IMR-90 (cell line): ENCODE measurements at regions not wholly inside any gene's neighbourhood (a gene's known extent, or its start where the extent isn't known, plus 50 kb on each side); places are given as distances from the start of the nearest gene placed in this dataset.

Experiments used
- BHLHE40 ChIP-seq: fragments of 150-350 bp; IDR thresholded peaks from 2 replicates; pipeline ENCODE4 v1.6.1; 2016; ENCODE audit warnings: mild to moderate bottlenecking, low read depth, low read length
- CEBPB ChIP-seq: IDR thresholded peaks from 2 replicates; pipeline ENCODE4 v1.6.1; 2012; ENCODE audit warnings: low read depth, low read length, improper control_type of control experiment
- FOS ChIP-seq: fragments of 150-350 bp; IDR thresholded peaks from 2 replicates; pipeline ENCODE4 v1.6.1; 2016; ENCODE audit warnings: low read depth, low read length
- POLR2A ChIP-seq: IDR thresholded peaks from 2 replicates; pipeline ENCODE4 v1.6.1; 2012; ENCODE audit warnings: mild to moderate bottlenecking, low read depth, low read length
- RAD21 ChIP-seq: IDR thresholded peaks from 2 replicates; pipeline ENCODE4 v1.6.1; 2012; ENCODE audit warnings: low read length, improper control_type of control experiment
- RCOR1 ChIP-seq: IDR thresholded peaks from 2 replicates; pipeline ENCODE4 v1.6.1; 2012; ENCODE audit warnings: mild to moderate bottlenecking, low read length, improper control_type of control experiment; ENCODE audit not compliant: insufficient replicate concordance
- SMC3 ChIP-seq: fragments of 150-350 bp; IDR thresholded peaks from 2 replicates; pipeline ENCODE4 v1.6.1; 2016; ENCODE audit warnings: low read depth, mild to moderate bottlenecking, antibody characterized with exemption, low read length, moderate library complexity
- TF ChIP-seq, protein P1 (sequence below): conservative IDR thresholded peaks from 2 replicates; pipeline ENCODE4 v1.5.1; 2012; ENCODE audit warnings: mild to moderate bottlenecking, low read depth, low read length, improper control_type of control experiment
- TF ChIP-seq, protein P2 (sequence below): fragments of 150-350 bp; IDR thresholded peaks from 2 replicates; pipeline ENCODE4 v1.6.1; 2017; ENCODE audit warnings: mild to moderate bottlenecking, antibody characterized with exemption, low read length, low read depth

DNA sequence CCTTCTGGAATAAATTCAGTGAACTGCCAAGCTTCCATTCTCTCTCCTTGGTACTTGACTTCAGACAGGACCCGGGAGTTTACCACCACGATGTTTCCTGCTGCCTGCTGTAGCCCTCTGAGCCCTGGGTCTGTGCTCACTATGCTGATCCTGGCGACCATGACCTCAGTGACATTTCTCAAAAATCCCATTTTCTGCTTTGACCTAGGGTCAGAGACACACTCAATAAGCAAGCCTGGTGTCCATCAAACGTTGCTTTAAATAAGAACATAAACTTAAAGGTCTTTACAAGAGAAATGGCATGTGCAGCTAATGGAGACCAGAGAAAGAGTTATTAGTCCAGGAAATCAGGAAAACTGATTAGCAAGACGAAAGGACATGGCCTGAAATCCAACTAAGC is 509.7 kb upstream of the SULF2 start:
- TF ChIP-seq FOS (no peak), RAD21 (no peak), BHLHE40 (no peak), CEBPB (no peak), SMC3 (no peak), RCOR1 (no peak), POLR2A (no peak)
- TF ChIP-seq, protein P1, sequence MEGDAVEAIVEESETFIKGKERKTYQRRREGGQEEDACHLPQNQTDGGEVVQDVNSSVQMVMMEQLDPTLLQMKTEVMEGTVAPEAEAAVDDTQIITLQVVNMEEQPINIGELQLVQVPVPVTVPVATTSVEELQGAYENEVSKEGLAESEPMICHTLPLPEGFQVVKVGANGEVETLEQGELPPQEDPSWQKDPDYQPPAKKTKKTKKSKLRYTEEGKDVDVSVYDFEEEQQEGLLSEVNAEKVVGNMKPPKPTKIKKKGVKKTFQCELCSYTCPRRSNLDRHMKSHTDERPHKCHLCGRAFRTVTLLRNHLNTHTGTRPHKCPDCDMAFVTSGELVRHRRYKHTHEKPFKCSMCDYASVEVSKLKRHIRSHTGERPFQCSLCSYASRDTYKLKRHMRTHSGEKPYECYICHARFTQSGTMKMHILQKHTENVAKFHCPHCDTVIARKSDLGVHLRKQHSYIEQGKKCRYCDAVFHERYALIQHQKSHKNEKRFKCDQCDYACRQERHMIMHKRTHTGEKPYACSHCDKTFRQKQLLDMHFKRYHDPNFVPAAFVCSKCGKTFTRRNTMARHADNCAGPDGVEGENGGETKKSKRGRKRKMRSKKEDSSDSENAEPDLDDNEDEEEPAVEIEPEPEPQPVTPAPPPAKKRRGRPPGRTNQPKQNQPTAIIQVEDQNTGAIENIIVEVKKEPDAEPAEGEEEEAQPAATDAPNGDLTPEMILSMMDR: no peak
- TF ChIP-seq, protein P2, sequence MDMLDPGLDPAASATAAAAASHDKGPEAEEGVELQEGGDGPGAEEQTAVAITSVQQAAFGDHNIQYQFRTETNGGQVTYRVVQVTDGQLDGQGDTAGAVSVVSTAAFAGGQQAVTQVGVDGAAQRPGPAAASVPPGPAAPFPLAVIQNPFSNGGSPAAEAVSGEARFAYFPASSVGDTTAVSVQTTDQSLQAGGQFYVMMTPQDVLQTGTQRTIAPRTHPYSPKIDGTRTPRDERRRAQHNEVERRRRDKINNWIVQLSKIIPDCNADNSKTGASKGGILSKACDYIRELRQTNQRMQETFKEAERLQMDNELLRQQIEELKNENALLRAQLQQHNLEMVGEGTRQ: no peak
